ENCODE measurements at regions not wholly inside any gene's neighbourhood (a gene's known extent, or its start where the extent isn't known, plus 50 kb on each side); places are given as distances from the start of the nearest gene placed in this dataset.

DNA sequence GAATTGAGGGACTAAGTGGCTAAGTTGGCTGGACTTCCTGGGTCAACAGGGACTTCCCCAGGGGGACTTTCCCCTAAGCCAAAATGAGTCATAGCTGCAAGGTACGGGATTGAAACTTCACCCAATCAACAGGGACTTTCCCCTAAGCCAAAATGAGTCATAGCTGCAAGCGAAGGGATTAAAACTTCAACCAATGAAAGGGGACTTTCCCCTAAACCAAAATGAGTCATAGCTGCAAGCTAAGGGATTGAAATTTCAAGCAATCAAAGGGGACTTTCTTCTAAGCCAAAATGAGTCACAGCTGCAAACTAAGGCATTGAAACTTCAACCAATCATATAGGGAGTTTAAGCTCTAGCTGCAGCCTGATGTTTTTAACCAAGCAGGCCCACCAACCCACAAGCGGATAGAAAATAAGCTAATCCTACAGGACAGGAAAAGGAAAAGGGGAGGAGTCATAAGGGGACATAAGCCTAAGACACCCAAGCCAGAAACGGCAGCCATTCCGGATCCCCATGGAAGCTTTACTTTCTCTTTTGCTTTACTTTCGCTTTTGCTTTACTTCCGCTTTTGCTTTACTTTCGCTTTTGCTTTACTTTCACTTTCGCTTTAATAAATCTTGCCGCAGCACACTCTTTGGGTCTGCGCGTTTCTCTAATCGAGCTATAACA, 1375.4 kb upstream of the CELF4 start:
- TF ChIP-seq POLR2A (IDR thresholded peaks at IDR 0.05) (no peak), EP300 (IDR thresholded peaks at IDR 0.05) (no peak)

Measured in sigmoid colon (tissue), 4 donors.